CD4-positive, alpha-beta T cell treated with Interleukin-4 for 1 hour (primary cell): ENCODE measurements at regions not wholly inside any gene's neighbourhood (a gene's known extent, or its start where the extent isn't known, plus 50 kb on each side); places are given as distances from the start of the nearest gene placed in this dataset.
"Not testable (repeated sequence)": the region's sequence is repeated elsewhere in the genome, so short reads cannot be mapped to it uniquely, and the experiment has no call there.

Experiments
- DNase-seq, 2 donors: peaks; one replicate each; pipeline ENCODE4 v3.0.0-alpha.2; 2020 to 2022

DNA sequence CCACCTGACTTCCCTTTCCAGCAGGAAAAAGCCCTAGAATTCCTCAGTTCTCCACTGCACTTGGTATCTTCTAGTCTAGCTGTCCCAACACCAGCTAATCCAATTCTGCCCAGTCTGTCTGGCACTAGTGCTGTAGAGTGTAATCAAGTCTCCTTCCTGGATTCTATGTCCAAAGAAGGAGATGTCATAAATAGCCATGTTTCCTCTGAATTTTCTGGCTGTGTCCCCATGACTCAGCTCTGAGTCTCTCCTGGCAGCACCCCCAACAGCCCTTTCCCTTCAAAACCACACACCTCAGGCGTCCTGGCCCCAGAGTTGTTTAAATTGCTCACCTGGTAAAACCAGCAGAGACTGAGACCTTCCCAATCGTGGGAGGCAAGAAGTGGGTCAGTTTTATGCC lies 197.2 kb downstream of the GRXCR1 start:
- no peak for DNase-seq

DNA sequence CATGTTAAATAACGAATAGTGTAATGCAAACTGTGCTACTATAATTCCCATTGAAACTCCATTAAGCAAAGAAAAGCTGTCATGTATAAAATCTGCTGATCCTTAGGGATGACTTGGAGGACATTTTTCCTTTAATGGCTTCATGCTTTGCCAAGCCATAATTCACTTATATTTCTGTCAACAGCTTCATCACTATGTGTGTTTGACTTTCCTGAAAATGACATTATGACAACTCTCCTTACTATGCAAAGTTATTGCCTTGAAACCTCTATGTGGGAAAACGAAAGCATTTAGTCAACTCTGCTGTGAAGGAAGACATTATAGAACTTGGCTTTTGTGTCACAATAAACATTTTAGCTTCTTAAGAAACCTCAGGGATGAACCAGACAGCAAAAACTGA lies 210.5 kb downstream of the GRXCR1 start:
- DNase-seq: no peak

DNA sequence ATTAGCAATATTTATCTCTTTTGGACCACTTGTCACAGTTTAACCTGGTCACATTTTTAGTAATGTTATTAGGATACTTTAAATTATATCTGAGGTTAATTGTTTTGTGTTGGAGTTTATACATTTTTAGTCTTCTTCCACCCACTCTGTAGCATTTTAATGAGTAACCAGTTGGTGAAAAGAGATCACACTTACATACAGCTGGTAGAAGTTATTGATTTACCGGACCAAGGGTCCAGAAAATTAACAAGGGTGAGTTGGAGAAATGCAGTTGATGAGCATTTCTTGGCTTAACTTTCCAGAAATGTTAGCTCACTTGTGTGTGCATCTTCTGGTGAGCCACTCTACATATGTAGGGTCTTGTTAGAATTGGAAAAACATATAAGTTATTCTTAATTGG lies 219.6 kb downstream of the GRXCR1 start:
- DNase-seq: no peak

DNA sequence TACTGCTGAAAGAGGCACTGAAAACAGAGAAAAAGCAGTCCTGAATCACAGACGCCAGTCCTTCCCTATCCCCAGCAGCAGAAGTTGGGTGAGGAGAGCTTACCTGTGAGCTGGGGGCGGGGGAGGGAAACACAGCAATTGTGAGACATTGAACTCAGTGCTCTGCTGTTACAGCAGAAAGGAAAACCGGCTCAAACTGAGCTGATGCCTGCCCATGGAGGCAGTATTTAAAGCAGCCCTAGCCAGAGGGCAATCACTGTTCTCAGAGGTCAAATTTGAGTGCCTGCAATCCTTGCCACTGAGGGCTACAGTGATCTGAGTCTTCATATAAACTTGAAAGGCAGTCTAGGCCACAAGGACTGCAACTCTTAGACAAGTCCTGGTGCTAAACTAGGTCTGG lies 220.7 kb downstream of the GRXCR1 start:
- DNase-seq: no peak

DNA sequence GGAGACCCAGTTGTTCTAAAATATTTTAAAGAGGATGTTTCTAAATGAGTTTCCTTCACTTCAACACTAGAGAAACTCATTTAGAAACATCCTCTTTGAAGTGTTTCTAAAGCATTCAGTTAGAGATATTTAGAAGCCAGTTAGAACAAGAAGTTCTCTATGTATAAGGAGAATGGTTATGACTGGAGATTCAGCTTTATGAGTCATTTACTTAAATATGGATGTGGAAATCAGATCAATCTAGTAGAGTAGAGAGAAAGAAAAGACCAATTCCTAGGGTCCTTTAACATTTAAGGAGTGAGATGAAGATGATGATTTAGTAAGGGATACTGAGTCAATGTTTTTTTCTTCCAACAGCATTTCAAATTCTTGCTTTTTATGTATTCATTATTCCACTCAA lies 234.1 kb downstream of the GRXCR1 start:
- DNase-seq: no peak

DNA sequence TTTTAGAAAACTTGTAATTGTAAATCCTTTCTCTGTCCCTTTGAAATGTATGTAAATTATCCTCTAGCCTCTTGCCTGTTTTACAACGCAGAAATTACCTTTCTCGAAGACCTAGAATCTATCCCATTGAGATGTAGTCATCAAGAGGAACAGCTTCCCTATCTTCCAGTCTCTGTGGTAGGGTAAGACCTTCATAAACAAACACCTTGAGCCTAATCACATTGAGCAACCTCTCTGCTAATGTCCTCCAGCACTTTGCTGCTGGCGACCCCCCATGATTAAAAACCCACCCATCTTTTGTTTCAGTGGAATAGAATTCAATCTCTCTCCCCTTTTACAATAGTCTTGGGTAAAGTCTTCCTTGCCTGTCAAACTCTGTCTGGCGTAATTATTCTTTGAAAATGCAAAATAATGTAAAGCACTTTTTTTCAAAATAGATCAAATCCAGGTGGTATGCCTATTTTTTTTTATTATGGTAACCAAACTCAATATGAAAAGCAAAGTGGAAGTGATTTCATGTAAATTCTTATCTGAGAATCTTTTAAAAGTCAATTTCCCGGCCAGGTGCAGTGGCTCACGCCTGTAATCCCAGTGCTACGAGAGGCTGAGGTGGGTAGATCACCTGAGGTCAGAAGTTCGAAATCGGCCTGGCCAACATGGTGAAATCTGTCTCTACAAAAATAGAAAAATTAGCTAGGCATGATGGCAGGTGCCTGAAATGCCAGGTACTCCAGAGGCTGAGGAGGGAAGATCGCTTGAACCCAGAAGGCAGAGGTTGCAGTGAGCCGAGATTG lies 237.9 kb downstream of the GRXCR1 start:
- DNase-seq: no peak

DNA sequence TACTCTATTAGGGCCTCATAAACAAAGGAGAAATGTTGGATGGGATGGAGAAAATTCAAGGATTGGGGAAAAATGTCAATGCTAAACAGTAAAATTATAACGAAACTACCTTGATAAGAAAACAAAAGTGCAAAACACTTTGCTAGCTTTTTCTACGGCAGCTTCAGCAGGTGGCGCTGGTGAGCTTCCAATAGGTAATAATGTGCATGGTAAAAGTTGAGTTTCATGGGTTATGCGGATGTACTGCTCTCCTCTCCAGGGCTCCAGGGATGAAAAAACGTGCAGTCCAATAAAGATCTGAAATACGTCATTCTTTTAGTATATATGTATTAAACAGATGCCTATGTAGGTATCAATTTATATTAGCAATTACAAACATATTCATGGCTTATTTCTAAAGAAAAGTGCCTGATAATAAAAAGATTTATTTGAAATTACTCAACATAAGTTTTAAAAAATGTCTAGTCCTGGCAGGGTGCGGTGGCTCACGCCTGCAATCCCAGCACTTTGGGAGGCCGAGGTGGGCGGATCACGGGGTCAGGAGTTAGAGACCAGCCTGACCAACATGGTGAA lies 239.6 kb downstream of the GRXCR1 start:
- DNase-seq: peak; percentile 8 to 13

DNA sequence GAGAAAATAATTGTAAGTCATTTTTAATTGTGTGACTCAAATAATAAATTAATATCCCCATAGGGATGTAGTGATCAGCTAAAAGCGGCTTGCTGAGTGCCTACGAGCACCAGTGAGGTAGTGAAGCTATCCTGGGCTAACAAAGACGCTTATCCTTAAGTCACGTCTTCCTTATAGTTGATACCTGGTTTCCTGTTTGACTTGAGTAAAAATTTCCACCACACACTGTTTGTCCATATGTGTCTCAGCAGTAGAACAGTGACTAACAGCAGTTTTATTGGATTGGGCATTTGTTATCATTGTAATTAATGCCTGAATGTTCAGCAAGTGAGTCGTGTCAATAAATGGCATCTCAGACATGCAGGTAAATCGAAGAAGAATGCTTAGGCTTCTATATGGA lies 241.1 kb downstream of the GRXCR1 start:
- DNase-seq: no peak

DNA sequence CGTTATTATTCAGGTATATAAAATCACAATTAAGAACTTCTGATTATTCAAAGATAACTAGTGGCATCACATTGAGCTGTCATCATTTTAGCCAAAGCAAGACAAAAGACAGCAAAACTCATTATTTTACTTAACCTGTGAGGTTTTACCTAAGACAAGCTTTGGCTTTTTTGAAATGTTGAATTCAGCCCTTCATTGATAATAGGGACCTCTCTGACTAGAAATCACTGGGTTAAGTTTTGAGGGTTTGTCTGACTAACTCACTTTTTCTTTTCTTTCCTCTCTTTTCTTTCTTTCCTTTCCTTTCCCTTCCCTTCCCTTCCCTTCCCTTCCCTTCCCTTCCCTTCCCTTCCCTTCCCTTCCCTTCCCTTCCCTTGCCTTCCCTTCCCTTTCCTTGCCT lies 244.2 kb downstream of the GRXCR1 start:
- no peak for DNase-seq

DNA sequence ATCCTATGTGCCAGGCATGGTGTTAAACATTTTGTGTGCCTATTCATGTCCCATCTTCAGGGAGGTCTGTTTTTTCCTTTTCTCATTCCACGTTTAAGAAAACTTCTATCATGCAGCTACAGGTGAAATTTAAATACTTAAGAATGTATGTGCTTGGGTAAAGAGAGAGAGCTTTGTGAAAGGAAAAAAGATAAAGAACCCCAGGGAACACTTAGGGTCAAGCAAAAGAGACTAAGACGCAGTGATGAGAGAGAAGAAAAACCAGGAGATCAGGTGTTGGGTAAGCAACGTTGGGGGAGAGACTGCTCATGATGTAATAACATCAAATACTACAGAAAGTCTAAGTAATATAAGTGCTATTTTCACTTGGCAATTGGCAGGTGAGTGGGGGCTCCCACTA lies 253.7 kb downstream of the GRXCR1 start:
- DNase-seq: no peak

DNA sequence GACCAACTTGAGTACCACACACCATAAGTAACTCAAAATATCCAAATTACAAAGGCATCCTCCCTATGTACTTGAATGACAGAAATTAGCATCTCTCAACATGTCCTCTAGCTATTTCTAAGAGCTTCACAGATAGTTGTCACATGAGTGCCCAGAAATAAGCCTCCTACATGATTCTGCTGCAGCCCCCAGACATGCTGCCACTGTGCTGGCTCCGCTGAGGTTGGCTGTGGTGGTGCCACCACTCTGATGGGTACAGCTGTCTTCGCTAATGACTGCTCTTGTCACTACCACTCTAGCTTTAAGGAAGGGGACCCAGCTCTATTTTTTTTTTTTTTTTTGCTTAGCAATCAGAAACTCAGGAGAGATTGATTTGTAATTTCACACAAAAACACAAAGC lies 256.0 kb downstream of the GRXCR1 start:
- no peak for DNase-seq

DNA sequence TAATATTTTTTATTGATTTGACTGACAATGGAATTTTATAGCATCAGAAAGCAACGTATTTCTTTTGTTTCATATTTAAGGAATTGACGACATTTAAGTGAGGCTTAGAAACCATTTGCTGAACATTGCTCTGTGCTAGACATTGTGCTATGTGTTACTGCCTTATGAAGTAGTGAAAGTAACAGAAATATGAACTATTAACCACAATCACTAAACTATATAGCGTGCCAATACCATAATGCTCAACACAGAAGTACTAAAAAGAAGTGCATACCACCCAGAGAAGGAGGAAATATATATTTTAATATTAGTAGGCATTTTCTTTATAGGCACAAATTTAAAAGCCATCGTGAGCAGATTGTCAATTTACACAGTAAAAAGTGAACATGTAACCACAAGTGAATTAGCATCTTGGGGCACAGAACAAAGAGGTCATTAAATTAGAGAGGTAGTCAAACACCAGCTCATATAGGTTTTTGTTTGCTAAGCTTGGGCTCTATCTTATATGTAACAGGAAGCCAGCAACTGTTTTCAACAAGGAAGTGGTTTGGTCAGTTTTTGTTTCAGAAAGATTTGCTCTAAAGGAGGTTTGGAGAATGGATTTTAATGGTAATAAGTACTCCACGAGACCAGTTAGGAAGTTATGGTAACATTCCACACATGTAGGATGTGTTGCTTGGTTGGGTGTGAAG lies 270.7 kb downstream of the GRXCR1 start:
- no peak for DNase-seq

DNA sequence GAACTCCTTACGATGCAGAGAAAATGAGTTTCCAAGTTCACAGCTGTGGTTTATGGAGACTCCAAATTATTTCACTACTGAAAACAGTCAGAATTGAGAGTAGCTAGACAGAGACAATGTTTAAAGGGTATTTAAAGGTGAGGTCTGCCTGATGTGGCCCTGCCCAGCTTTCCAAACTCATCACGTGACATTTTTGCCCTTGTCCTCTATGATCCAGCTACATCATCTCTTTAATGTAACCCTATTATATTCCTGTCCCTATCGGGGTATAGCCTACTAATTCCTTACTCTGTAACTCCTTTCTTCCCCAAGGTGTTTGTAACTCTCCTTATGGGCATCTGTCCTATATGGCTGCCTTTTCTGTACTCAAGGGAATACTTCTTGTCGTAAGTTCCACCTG lies 297.2 kb downstream of the GRXCR1 start:
- no peak for DNase-seq

DNA sequence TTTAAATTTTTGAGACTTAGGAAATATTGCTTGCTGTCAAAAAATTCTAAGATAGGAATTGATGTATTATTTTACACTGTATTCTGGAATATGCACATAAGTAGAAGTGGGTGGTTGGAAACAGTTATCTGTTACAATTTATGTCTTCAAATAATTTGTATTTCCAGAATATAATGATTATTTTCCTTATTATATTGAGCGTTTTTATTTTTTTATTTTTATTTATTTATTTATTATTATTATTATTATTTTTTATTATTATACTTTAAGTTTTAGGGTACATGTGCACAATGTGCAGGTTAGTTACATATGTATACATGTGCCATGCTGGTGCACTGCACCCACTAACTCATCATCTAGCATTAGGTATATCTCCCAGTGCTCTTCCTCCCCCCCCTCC lies 320.1 kb downstream of the GRXCR1 start:
- not testable (repeated sequence) for DNase-seq

DNA sequence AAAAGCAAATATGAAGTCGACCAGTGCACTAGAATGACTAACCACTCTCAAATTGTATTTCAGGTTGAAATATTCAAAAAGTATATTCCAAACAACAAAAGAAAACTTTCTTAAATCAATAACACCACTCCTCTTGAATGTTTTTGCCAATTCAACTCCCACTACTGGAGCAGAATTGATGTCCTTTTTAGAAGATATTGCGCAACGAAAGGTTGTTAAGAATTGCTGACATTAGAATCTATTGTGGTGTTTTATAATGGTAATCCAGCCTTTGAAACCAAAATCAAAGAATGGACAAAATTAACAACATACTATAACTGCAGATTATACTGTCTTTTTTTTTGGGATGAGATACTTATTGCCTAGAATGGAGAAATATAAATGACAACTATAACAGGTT lies 331.3 kb downstream of the GRXCR1 start:
- no peak for DNase-seq

DNA sequence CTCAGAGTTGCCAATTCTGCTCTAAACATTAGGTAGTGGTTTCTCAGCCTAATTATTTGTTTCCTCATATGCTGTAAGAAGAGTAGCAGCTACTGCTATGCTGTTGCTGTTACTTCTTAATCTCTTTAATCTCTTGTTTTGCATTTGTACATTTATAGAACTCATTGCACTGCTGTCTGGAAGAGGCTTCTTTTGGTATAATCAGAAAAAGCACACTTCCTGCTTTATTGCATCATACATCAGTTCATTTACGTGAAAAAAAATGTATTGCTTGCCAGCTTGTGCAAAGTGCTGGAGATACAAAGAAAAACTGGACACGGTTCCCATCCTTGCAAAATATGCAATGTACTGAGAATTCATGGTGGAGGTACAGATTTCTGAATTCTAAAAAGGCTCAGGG lies 332.0 kb downstream of the GRXCR1 start:
- DNase-seq: no peak

DNA sequence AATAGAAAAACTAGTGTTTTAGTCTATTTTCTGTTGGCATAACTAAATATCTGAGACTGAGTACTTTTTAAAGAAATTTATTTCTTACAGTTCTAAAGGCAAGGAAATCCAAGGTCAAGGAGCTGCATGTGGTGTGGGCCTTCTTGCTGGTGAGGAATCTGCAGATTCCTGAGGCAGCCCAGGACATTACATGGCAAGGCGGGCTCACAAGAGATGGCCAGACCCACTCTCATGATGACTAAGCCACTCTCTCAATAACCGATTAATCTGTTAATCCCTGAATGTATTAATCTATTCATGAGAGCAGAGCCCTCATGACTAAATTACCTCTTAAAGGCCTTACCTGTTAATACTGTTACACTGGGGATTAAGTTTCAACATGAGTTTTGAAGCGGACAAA lies 340.8 kb downstream of the GRXCR1 start:
- DNase-seq: no peak

DNA sequence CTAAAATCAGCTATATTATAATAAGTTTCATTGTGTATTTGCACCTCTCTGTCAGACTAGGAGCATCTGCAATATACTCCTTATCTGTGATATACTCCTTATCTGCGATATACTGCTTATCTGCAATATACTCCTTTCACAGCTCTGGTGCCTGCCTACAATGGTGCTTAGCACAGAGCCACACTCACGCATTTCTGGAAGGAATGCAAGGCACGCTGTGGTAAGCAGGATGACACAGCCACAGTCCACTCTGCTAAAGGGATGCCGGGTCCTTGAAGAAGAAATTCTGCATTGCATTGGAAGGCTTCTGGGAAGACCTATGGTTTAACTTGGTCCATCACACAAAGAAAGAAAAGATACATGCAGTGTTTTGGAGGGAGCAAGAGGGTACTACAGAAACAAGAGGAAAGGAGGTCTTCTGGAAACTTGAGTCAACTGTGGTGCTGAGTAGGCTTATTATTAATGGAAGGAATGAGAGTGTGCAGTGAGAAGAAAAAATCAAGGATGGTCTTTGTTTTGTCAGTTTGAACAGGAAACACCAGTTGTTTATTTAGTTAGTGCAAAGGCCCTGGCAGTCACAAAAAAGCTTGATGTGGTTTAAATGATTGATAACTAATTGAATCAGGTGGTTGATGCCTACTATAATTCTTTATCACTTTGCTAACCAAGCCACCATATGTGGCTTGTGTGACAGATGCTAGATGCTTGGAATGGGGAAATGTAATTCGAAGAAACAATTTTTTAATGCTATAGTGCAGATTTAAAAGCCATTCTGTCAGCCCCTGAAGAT lies 342.3 kb downstream of the GRXCR1 start:
- DNase-seq: no peak

DNA sequence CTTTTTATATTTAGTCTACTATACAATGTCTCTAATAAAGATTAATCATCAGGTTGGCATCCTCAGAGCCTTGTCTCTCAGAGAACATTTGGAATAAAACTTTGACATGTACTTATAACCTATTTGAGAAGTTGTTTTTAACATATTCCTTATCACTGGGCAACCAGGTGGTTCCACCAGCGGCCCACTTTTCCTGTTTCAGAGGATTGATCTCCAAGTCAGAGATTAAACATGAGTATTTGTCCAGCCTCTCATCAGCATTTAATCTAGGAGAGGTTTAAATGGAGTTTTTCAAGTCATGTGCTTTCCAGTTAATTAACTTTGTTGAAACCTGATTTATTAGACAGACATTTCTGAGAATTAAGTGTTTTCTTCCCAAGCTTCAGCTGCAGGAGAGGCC lies 345.5 kb downstream of the GRXCR1 start:
- DNase-seq: no peak

DNA sequence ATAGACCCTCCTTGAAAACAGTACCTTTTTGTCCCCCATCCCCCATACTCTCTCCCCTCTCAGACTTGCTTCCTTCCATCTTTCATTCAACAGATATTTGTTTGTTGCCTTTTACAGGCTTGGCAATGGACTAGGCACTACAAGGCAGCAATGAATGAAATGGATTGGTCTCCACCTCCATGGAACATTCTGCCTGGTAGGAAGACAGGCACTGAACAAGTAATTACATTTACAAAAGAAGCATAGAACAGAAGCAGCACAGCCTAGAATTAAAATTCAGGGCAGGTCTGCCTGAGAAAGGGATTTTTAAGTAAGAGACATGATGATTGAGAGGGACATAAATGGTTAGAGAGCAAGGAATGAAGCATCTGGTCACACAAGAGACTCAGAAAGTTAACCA lies 346.1 kb downstream of the GRXCR1 start:
- no peak for DNase-seq

DNA sequence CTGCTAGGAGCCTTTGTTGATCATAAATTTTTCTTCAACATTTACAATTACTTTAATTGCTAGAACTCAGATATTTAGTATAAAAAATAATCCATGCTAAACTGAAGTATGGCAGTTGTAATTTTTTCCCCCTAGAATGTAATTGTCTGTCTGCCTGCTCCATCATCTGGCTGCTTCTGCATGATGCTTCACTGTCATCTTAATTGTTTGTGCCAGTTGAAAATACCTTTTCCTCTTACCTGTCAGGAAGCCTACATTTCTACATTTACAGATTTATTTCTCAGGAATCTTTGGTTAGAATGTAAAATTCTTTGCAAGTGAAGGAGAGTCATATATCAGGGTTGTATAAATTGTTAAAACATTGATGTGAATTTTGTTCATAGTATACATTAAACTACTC lies 348.6 kb downstream of the GRXCR1 start:
- DNase-seq: no peak

DNA sequence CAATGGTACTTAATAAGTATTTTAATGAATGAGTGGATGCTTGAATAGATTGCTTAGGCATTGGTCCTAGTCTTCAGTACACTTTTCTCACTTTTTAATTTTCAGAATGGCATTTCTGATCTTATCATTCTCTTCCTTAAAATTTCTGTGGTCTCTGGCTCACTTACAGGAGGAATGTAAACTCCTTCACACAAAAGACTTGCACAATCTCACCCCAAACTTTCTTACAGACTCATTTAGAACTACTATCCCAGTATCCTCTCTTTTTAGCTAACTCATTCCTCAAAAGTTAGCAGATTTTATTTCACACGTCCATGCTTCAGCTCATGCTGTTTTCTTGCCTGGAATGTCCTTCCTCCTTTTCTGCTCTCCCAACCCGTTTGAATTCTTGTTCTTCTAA lies 350.1 kb downstream of the GRXCR1 start:
- DNase-seq: no peak

DNA sequence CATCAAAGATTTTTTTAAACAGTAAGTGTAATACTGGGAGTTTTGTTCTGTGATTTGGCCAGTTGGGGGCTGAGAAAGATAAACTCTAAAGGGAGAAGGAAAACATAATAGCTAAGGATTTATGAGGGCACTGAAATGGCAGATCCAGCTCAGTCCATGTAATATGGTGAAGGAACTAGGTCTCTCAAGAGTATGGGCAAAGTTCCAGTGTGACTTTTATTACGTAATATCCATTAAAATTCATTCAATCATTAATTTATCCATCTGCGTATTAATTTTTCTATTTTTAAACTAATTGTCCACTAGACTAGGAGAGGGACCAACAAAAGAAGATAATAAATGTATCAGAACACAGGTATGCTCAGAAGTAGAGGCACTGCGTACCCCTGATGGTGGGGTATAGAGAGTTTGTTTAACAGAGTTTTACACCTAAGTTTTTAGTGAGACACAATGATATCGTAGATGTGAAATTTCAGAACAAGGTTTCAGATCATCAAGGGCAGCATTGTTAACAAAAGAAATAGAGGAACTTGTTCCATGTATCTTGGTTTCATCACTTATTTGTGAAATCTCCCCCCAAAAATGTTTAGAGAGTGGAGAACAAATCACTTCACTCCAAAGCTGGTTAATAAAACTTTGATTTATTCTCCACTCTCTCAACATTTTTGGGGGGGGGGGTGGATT lies 351.1 kb downstream of the GRXCR1 start:
- DNase-seq: no peak
